H1 (cell line): ENCODE measurements at regions not wholly inside any gene's neighbourhood (a gene's known extent, or its start where the extent isn't known, plus 50 kb on each side); places are given as distances from the start of the nearest gene placed in this dataset.

Experiments
- CTCF ChIA-PET: fragments of 300-600 bp; sonication (Branson Sonifier 250); formaldehyde crosslinking; loops from one replicate; lab custom pipeline; 2021; ENCODE audit not compliant: partially characterized antibody; lab: Charles Lee
- POLR2A ChIA-PET: fragments of 300-600 bp; sonication (Branson Sonifier 250); formaldehyde crosslinking; loops from one replicate; lab custom pipeline; 2021; ENCODE audit warnings: inconsistent platforms; ENCODE audit not compliant: partially characterized antibody; lab: Charles Lee
- DNase-seq, 2 experiments: peaks; one replicate each; pipeline versions ENCODE4 v3.0.0 to v3.0.0-alpha.2; 2010 to 2022; ENCODE audit warnings: low spot score in 2 of 2, low read depth in 1 of 2, mixed read lengths in 1 of 2
- FAIRE-seq: peaks from 2 replicates; lab custom pipeline; 2011; peaks lifted over from hg19 to GRCh38; lab: Jason Lieb, UNC
- H2AFZ ChIP-seq: 2 replicates; pipeline ENCODE4 v1.8.1; 2012; ENCODE audit warnings: low read length, inconsistent platforms
- H2AK5ac ChIP-seq: 2 replicates; pipeline ENCODE4 v1.6.1; 2013; ENCODE audit warnings: low read depth, low read length
- H2BK120ac ChIP-seq: replicated peaks from 2 replicates; pipeline ENCODE3; 2013; ENCODE audit warnings: low read depth, low read length, inconsistent platforms
- H2BK12ac ChIP-seq: 2 replicates; pipeline ENCODE4 v1.6.1; 2013; ENCODE audit warnings: low read depth, low read length
- H2BK15ac ChIP-seq: 2 replicates; pipeline ENCODE4 v1.6.1; 2013; ENCODE audit warnings: low read length
- H2BK20ac ChIP-seq: 2 replicates; pipeline ENCODE4 v1.6.1; 2013; ENCODE audit warnings: low read length
- H2BK5ac ChIP-seq: 2 replicates; pipeline ENCODE4 v1.6.1; 2013; ENCODE audit warnings: low read depth, low read length
- H3K14ac ChIP-seq: 2 replicates; pipeline ENCODE4 v1.6.1; 2013; ENCODE audit warnings: inconsistent platforms; ENCODE audit not compliant: insufficient read length
- H3K18ac ChIP-seq: 2 replicates; pipeline ENCODE4 v1.6.1; 2013; ENCODE audit warnings: low read length; ENCODE audit errors: extremely low read depth
- H3K23ac ChIP-seq: 2 replicates; pipeline ENCODE4 v1.6.1; 2013; ENCODE audit warnings: inconsistent platforms; ENCODE audit not compliant: insufficient read length
- H3K23me2 ChIP-seq: 2 replicates; pipeline ENCODE4 v1.6.1; 2013; ENCODE audit warnings: low read depth, low read length
- H3K27ac ChIP-seq: 2 replicates; pipeline ENCODE4 v1.6.1; 2011; ENCODE audit warnings: low read depth, low read length, inconsistent platforms
- H3K27me3 ChIP-seq, 4 experiments: replicated peaks in 1 of 4; 1 replicate in 1 of 4; 2 replicates in 3 of 4; pipeline versions ENCODE4 v1.6.1 to v1.8.1; 2011 to 2013; ENCODE audit warnings: low read length in 3 of 4, mild to moderate bottlenecking in 3 of 4, inconsistent platforms in 2 of 4, mixed read lengths in 2 of 4, moderate library complexity in 1 of 4; ENCODE audit not compliant: control insufficient read depth in 3 of 4, insufficient read depth in 3 of 4; ENCODE audit errors: extremely low read depth in 1 of 4
- H3K36me3 ChIP-seq, 4 experiments: 2 replicates each; pipeline versions ENCODE4 v1.6.1 to v1.8.1; 2011 to 2013; ENCODE audit warnings: mild to moderate bottlenecking in 4 of 4, low read length in 3 of 4, moderate library complexity in 2 of 4, control low read depth in 1 of 4, inconsistent platforms in 1 of 4; ENCODE audit not compliant: insufficient read depth in 4 of 4, control insufficient read depth in 2 of 4
- H3K4ac ChIP-seq: replicated peaks from 2 replicates; pipeline ENCODE3; 2013; ENCODE audit warnings: low read length, low read depth, mixed read lengths, inconsistent platforms; ENCODE audit not compliant: insufficient read length
- H3K4me1 ChIP-seq, 4 experiments: replicated peaks in 1 of 4; 1 replicate in 1 of 4; 2 replicates in 3 of 4; pipeline versions ENCODE4 v1.6.1 to v1.8.1; 2011 to 2013; ENCODE audit warnings: low read length in 3 of 4, inconsistent platforms in 2 of 4, mixed read lengths in 1 of 4; ENCODE audit not compliant: insufficient read depth in 4 of 4, control insufficient read depth in 3 of 4
- H3K4me2 ChIP-seq, 2 experiments: 2 replicates each; pipeline versions ENCODE4 v1.6.1 to v1.8.1; 2011 to 2013; ENCODE audit warnings: low read depth in 2 of 2, low read length in 2 of 2, control low read depth in 1 of 2, inconsistent platforms in 1 of 2, mild to moderate bottlenecking in 1 of 2; ENCODE audit not compliant: insufficient read depth in 1 of 2
- H3K4me3 ChIP-seq, 4 experiments: fragments of 200-600, 300-600 bp in 1 of 4; sonication (generic), shearing (Covaris generic), sonication (Bioruptor Twin) in 1 of 4; 2 replicates each; pipeline versions ENCODE4 v1.5.1 to v1.8.1; 2011 to 2016; ENCODE audit warnings: low read length in 4 of 4, low read depth in 3 of 4, control low read depth in 2 of 4, inconsistent platforms in 2 of 4, mild to moderate bottlenecking in 2 of 4, mixed read lengths in 1 of 4, moderate library complexity in 1 of 4; ENCODE audit not compliant: insufficient read depth in 2 of 4; ENCODE audit errors: extremely low read depth in 1 of 4
- H3K56ac ChIP-seq: replicated peaks from 2 replicates; pipeline ENCODE3; 2013; ENCODE audit warnings: low read depth, mild to moderate bottlenecking, mixed read lengths, low read length, inconsistent platforms; ENCODE audit not compliant: insufficient read length
- H3K79me1 ChIP-seq: 2 replicates; pipeline ENCODE4 v1.6.1; 2013; ENCODE audit warnings: low read depth, low read length, control low read depth
- H3K79me2 ChIP-seq, 2 experiments: 2 replicates each; pipeline versions ENCODE4 v1.6.1 to v1.8.1; 2012 to 2013; ENCODE audit warnings: low read length in 2 of 2, mild to moderate bottlenecking in 2 of 2, inconsistent platforms in 1 of 2; ENCODE audit not compliant: insufficient read depth in 2 of 2, control insufficient read depth in 1 of 2
- H3K9ac ChIP-seq, 4 experiments: replicated peaks in 1 of 4; 1 replicate in 1 of 4; 2 replicates in 3 of 4; pipeline versions ENCODE4 v1.6.1 to v1.8.1; 2011 to 2013; ENCODE audit warnings: low read depth in 3 of 4, low read length in 3 of 4, control low read depth in 2 of 4, mild to moderate bottlenecking in 2 of 4, moderate library complexity in 2 of 4, inconsistent platforms in 1 of 4; ENCODE audit errors: extremely low read depth in 1 of 4
- H3K9me3 ChIP-seq, 2 experiments: 2 replicates each; pipeline versions ENCODE4 v1.6.1 to v1.8.1; 2012 to 2013; ENCODE audit warnings: mild to moderate bottlenecking in 2 of 2, moderate library complexity in 2 of 2, control low read depth in 1 of 2, inconsistent platforms in 1 of 2, low read depth in 1 of 2, low read length in 1 of 2, mixed read lengths in 1 of 2; ENCODE audit not compliant: insufficient read depth in 2 of 2
- H4K20me1 ChIP-seq, 2 experiments: replicated peaks in 1 of 2; 2 replicates each; pipeline versions ENCODE3 to v1.8.1; 2011 to 2013; ENCODE audit warnings: inconsistent platforms in 2 of 2, low read length in 2 of 2, mild to moderate bottlenecking in 1 of 2; ENCODE audit not compliant: insufficient read depth in 2 of 2, control insufficient read depth in 1 of 2
- H4K5ac ChIP-seq: 2 replicates; pipeline ENCODE4 v1.6.1; 2013; ENCODE audit warnings: low read length, low read depth, mixed read lengths, inconsistent platforms; ENCODE audit not compliant: insufficient read length
- H4K8ac ChIP-seq: 2 replicates; pipeline ENCODE4 v1.8.0; 2013; ENCODE audit warnings: mild to moderate bottlenecking, moderate library complexity, low read length, inconsistent platforms; ENCODE audit not compliant: insufficient read depth; ENCODE audit errors: extremely low read depth
- H4K91ac ChIP-seq: replicated peaks from 2 replicates; pipeline ENCODE3; 2013; ENCODE audit warnings: low read length, mixed read lengths, inconsistent platforms; ENCODE audit not compliant: insufficient read length
- CBX5 ChIP-seq: fragments of 300-800, 300-1000 bp; sonication (generic); IDR thresholded peaks from 2 replicates; pipeline ENCODE4 v1.7.1; 2016; ENCODE audit warnings: antibody characterized with exemption, low read length, low read depth
- CEBPB ChIP-seq: IDR thresholded peaks from 2 replicates; pipeline ENCODE4 v1.6.1; 2012; ENCODE audit warnings: low read depth, low read length
- NANOG ChIP-seq: IDR thresholded peaks from 2 replicates; pipeline ENCODE4 v1.6.1; 2011; ENCODE audit warnings: low read length, low read depth, mild to moderate bottlenecking, inconsistent platforms; ENCODE audit not compliant: insufficient read depth, poor library complexity, severe bottlenecking
- POU5F1 ChIP-seq: IDR thresholded peaks from 2 replicates; pipeline ENCODE4 v1.6.1; 2011; ENCODE audit warnings: low read depth, mild to moderate bottlenecking, low read length, moderate library complexity
- SP2 ChIP-seq: IDR thresholded peaks from 2 replicates; pipeline ENCODE4 v1.6.1; 2012; ENCODE audit warnings: mild to moderate bottlenecking, low read length, inconsistent platforms
- WGBS, 2 experiments: shearing (Covaris generic) in 1 of 2; methylation state at CpG; one replicate each; pipeline versions ENCODE4 v1.1.6 to v1.1.7; 2013 to 2015; ENCODE audit warnings: low lambda C conversion rate in 2 of 2, mixed read lengths in 2 of 2, inconsistent platforms in 1 of 2, low coverage in 1 of 2, missing lambda C conversion rate in 1 of 2; ENCODE audit not compliant: insufficient replicate concordance in 2 of 2, insufficient coverage in 1 of 2, insufficient read length in 1 of 2; ENCODE audit errors: extremely low coverage in 1 of 2, missing lambda C conversion rate in 1 of 2; 5-methylcytosine and 5-hydroxymethylcytosine counted together
- TF ChIP-seq, protein P1 (sequence below): IDR thresholded peaks from 2 replicates; pipeline ENCODE4 v1.6.1; 2012; ENCODE audit warnings: inconsistent platforms
- TF ChIP-seq, protein P2 (sequence below): IDR thresholded peaks from 2 replicates; pipeline ENCODE4 v1.6.1; 2012; ENCODE audit warnings: inconsistent platforms

DNA sequence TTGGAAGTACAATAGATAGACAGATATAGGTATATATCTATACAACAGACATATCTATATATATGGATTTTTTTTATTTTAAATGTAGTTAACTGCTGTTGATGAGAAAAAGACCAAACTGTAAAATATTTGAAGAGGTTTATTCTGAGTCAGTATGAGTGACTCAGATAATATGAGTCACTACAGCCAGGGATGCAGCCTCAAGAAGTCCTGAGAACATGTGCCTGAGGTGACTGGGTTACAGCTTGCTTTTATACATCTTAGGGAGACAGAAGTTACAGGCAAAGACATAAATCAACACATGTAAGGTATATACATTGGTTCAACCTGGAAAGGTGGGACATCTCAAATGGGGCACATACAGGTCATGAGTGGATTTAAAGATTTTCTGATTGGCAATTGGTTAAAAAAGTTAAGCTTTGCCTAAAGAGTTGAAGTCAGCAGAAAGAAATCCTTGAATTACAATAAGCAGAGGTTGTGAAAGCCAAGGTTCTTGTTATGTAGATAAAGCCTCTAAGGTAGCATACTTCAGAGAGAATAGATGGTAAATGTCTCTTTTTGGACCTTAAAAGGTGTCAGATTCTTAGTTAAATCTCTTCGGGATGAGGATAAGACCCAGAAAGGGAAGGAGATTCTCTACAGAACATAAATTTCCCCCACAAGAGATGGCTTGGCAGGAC is 149.9 kb downstream of the RBM43 start:
- Histone ChIP-seq H3K14ac (no peak overlapping the region), H3K23ac (no peak overlapping the region), H3K9me3 (peaks cover 5 to 6% of the 10 kb centered on the region in 2 experiments; a peak in 2 of 4 replicates), H3K4ac (no peak overlapping the region), H3K27ac (no peak overlapping the region), H3K4me3 (peak overlapping the region in 1 of 4 experiments; percentile 35; a peak in 1 of 8 replicates), H4K8ac (no peak overlapping the region), H3K79me2 (no peaks in the 10 kb centered on the region; a peak in 1 of 4 replicates), H3K56ac (no peak overlapping the region), H2BK5ac (peak overlapping the region; percentile 91; the same call in 1 of the 2 replicates), H3K4me1 (peaks cover 0 to 9% (median 4%) of the 10 kb centered on the region in 4 experiments; a peak in 3 of 7 replicates), H4K91ac (peak overlapping the region; percentile 85), H3K4me2 (peak overlapping the region; percentile 61 to 62; a peak in 3 of 4 replicates), H2BK120ac (peak overlapping the region; percentile 90), H3K18ac (peak overlapping the region; percentile 64; the same call in 1 of the 2 replicates), H4K20me1 (no peaks in the 10 kb centered on the region), H3K27me3 (no peaks in the 10 kb centered on the region), H2BK20ac (peak overlapping the region; percentile 24; the same call in 1 of the 2 replicates), H2AK5ac (no peak overlapping the region), H4K5ac (peak overlapping the region; percentile 94), H2AFZ (no peak overlapping the region), H3K9ac (no peak overlapping the region), H3K36me3 (peaks cover 0 to under 1% (median 0%) of the 10 kb centered on the region in 4 experiments; a peak in 1 of 8 replicates), H3K79me1 (no peaks in the 10 kb centered on the region), H3K23me2 (no peaks in the 10 kb centered on the region), H2BK15ac (no peak overlapping the region), H2BK12ac (no peak overlapping the region)
- peak; percentile 81 for FAIRE-seq
- POLR2A ChIA-PET: interaction anchor here (1.2 kb wide), 1 partner anchor 11 kb away, joined by 3 read pairs; no protein-coding TSS in a partner anchor
- no peak for DNase-seq
- 21% methylated on average over 1 of the region's 1 CpG; no CpG with 5 or more reads in 1 of the 2 experiments for WGBS, 2 experiments
- CTCF ChIA-PET: interaction anchor here (1.2 kb wide), 1 partner anchor 26 kb away, joined by 6 read pairs; no protein-coding TSS in a partner anchor
- TF ChIP-seq, protein P1, sequence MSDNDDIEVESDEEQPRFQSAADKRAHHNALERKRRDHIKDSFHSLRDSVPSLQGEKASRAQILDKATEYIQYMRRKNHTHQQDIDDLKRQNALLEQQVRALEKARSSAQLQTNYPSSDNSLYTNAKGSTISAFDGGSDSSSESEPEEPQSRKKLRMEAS: peak; percentile 86
- TF ChIP-seq SP2 (no peak), NANOG (peak; percentile 66), POU5F1 (peak; percentile 77; the same call in 1 of the 2 replicates), CEBPB (peak; percentile 87), CBX5 (no peak)
- TF ChIP-seq, protein P2, sequence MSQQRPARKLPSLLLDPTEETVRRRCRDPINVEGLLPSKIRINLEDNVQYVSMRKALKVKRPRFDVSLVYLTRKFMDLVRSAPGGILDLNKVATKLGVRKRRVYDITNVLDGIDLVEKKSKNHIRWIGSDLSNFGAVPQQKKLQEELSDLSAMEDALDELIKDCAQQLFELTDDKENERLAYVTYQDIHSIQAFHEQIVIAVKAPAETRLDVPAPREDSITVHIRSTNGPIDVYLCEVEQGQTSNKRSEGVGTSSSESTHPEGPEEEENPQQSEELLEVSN: peak; percentile 73; the same call in 1 of the 2 replicates
